ENCODE measurements at regions not wholly inside any gene's neighbourhood (a gene's known extent, or its start where the extent isn't known, plus 50 kb on each side); places are given as distances from the start of the nearest gene placed in this dataset.
"Not testable (repeated sequence)": the region's sequence is repeated elsewhere in the genome, so short reads cannot be mapped to it uniquely, and the experiment has no call there.

GRCh38 chr12:75660107-75660530 lies 148.7 kb upstream of the KRR1 start:
- DNase-seq: no peak

GRCh38 chr12:75658901-75659823 lies 147.8 kb upstream of the KRR1 start:
- DNase-seq: no peak

- DNase-seq: no peak
Observed at GRCh38 chr12:75658286-75658685, 146.9 kb upstream of the KRR1 start.

GRCh38 chr12:75657831-75658230 lies 146.4 kb upstream of the KRR1 start:
- no peak for DNase-seq

GRCh38 chr12:75657354-75657753 lies 145.9 kb upstream of the KRR1 start:
- DNase-seq: not testable (repeated sequence)

- no peak for DNase-seq
Observed at GRCh38 chr12:75656648-75657047, 145.2 kb upstream of the KRR1 start.

GRCh38 chr12:75656210-75656609 lies 144.8 kb upstream of the KRR1 start:
- DNase-seq: no peak

- DNase-seq: no peak
Observed at GRCh38 chr12:75655315-75655806, 144.0 kb upstream of the KRR1 start.

- no peak for DNase-seq
Observed at GRCh38 chr12:75651342-75651695, 139.9 kb upstream of the KRR1 start.

GRCh38 chr12:75650595-75651341 lies 139.4 kb upstream of the KRR1 start:
- DNase-seq: no peak

GRCh38 chr12:75650100-75650499 lies 138.7 kb upstream of the KRR1 start:
- DNase-seq: no peak

GRCh38 chr12:75648856-75649255 lies 137.4 kb upstream of the KRR1 start:
- DNase-seq: no peak

GRCh38 chr12:75646329-75647210 lies 135.2 kb upstream of the KRR1 start:
- no peak for DNase-seq

- no peak for DNase-seq
Observed at GRCh38 chr12:75644472-75645072, 133.2 kb upstream of the KRR1 start.

- not testable (repeated sequence) for DNase-seq
Observed at GRCh38 chr12:75643119-75643518, 131.7 kb upstream of the KRR1 start.

- DNase-seq: no peak
Observed at GRCh38 chr12:75642226-75642625, 130.8 kb upstream of the KRR1 start.

GRCh38 chr12:75641031-75641780 lies 129.8 kb upstream of the KRR1 start:
- DNase-seq: peak; percentile 6 to 15

- DNase-seq: no peak
Observed at GRCh38 chr12:75638792-75639191, 127.4 kb upstream of the KRR1 start.

- DNase-seq: no peak
Observed at GRCh38 chr12:75636607-75637006, 125.2 kb upstream of the KRR1 start.

- DNase-seq: no peak
Observed at GRCh38 chr12:75635606-75636444, 124.4 kb upstream of the KRR1 start.
